ENCODE measurements at regions not wholly inside any gene's neighbourhood (a gene's known extent, or its start where the extent isn't known, plus 50 kb on each side); places are given as distances from the start of the nearest gene placed in this dataset.

DNA sequence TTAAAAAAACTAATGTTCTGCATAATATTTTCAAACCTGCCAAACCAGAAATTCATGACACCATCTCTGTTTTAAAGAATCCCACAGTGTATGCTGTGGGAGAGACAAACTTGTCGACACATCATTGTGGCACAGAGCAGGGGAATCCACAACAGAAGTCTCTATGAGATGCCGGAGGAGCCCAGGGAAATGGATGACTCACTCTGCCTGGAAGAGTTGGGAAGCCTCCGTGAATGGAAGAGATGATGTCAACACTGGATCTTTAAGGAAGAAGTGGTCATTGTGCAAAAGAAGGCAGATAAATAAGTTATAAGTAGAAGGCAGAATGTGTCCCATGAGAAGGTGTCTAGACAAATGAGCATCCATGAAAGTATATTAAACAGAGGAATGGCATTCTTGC, 595.1 kb downstream of the RAB28 start:
- no peaks in the 10 kb centered on the region for H3K36me3 ChIP-seq (ENCODE audit: low read depth)

DNA sequence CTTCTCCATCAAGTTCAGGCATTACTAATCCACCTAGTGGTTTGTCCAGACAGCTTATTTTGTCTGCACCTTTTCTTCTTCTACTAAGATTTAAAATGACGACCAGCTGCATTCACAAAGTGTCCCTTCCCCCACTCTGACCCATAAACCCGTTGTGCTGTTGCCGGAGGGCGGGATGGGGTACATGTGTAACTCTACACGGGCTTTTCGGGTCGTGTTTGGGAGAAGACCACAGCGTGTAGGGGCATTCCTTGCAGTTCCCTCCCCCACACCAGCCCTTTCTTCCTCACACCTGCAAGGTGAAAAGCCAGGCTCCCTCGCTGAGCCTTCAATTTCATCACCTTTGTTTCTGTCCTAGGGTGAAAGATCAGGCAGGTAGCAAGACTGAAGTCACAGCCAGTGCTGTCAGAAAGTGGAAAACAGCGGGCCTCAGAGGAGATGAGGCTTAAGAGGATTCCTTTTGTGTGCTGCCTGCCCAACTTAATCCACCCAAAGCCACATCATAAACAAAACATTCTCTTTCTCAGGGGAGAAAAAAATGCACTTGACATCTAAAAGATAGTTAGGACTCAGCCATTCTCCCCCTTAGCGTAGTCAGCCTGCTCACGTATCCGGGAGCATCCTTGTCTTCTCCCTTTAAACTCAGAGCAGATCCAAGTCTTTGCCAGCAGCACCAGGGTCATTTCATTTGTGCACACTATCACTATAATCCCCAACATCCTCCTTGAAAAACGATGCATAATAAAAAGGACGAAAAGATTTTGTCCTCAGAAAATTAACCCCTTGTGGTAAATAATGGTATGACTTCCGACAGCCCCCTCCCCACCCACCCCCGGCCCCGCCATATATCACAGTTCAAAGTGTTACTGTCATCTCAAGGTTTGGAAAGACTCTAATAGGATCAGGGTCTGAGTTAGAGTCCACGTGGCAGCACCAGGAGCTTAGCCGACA, 599.0 kb downstream of the RAB28 start:
- TF ChIP-seq, protein P1, sequence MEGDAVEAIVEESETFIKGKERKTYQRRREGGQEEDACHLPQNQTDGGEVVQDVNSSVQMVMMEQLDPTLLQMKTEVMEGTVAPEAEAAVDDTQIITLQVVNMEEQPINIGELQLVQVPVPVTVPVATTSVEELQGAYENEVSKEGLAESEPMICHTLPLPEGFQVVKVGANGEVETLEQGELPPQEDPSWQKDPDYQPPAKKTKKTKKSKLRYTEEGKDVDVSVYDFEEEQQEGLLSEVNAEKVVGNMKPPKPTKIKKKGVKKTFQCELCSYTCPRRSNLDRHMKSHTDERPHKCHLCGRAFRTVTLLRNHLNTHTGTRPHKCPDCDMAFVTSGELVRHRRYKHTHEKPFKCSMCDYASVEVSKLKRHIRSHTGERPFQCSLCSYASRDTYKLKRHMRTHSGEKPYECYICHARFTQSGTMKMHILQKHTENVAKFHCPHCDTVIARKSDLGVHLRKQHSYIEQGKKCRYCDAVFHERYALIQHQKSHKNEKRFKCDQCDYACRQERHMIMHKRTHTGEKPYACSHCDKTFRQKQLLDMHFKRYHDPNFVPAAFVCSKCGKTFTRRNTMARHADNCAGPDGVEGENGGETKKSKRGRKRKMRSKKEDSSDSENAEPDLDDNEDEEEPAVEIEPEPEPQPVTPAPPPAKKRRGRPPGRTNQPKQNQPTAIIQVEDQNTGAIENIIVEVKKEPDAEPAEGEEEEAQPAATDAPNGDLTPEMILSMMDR (conservative IDR thresholded peaks at IDR 0.05): no peak
- TF ChIP-seq EZH2 (IDR thresholded peaks at IDR 0.05; ENCODE audit: low read depth): no peak
- Histone ChIP-seq H3K36me3 (ENCODE audit: low read depth) (no peaks in the 10 kb centered on the region), H3K4me3 (no peak overlapping the region), H3K9me2 (ENCODE audit: insufficient read depth) (no peaks in the 10 kb centered on the region), H3K4me2 (no peak overlapping the region), H3F3A (ENCODE audit: insufficient read depth, low read depth) (no peaks in the 10 kb centered on the region), H4K20me1 (ENCODE audit: insufficient read depth) (no peaks in the 10 kb centered on the region), H3K9me3 (ENCODE audit: insufficient read depth, low read depth) (no peaks in the 10 kb centered on the region), H3K27ac (no peak overlapping the region), H3K27me3 (ENCODE audit: insufficient read depth, low read depth) (no peaks in the 10 kb centered on the region), H2AFZ (no peak overlapping the region), H3K79me2 (ENCODE audit: low read depth) (no peaks in the 10 kb centered on the region), H3K4me1 (replicated peaks; ENCODE audit: insufficient read depth) (no peaks in the 10 kb centered on the region)
- intact Hi-C loops (cut with micrococcal nuclease; ENCODE audit: unreplicated experiment): no loop called here
- ChIA-PET CTCF (no interaction called here), POLR2A (ENCODE audit: unreplicated experiment) (interaction anchor here (0.7 kb wide), 1 partner anchor 242 kb away, joined by 5 read pairs; no protein-coding TSS in a partner anchor)
- no peak for DNase-seq
- BruUV-seq (replicated peaks): no TSS peak

More for the DNA sequence above, 595.1 kb downstream of the RAB28 start:
- TF ChIP-seq, protein P1 (conservative IDR thresholded peaks at IDR 0.05): no peak
- TF ChIP-seq EZH2 (IDR thresholded peaks at IDR 0.05; ENCODE audit: low read depth): no peak
- no peaks in the 10 kb centered on the region for H3K9me2 ChIP-seq (ENCODE audit: insufficient read depth)
- no peak overlapping the region for H3K4me2 ChIP-seq
- H3K4me1 ChIP-seq (replicated peaks; ENCODE audit: insufficient read depth): no peaks in the 10 kb centered on the region
- H4K20me1 ChIP-seq (ENCODE audit: insufficient read depth): no peaks in the 10 kb centered on the region
- no TSS peak for BruUV-seq (replicated peaks)
- CTCF ChIA-PET: no interaction called here
- H3F3A ChIP-seq (ENCODE audit: insufficient read depth, low read depth): no peaks in the 10 kb centered on the region
- POLR2A ChIA-PET (ENCODE audit: unreplicated experiment): no interaction called here
- H3K4me3 ChIP-seq: no peak overlapping the region
- no peak for DNase-seq
- no peak overlapping the region for H2AFZ ChIP-seq
- no peaks in the 10 kb centered on the region for H3K79me2 ChIP-seq (ENCODE audit: low read depth)
- H3K27ac ChIP-seq: no peak overlapping the region
- intact Hi-C loops (cut with micrococcal nuclease; ENCODE audit: unreplicated experiment): no loop called here
- H3K9me3 ChIP-seq (ENCODE audit: insufficient read depth, low read depth): no peaks in the 10 kb centered on the region
- no peaks in the 10 kb centered on the region for H3K27me3 ChIP-seq (ENCODE audit: insufficient read depth, low read depth)

DNA sequence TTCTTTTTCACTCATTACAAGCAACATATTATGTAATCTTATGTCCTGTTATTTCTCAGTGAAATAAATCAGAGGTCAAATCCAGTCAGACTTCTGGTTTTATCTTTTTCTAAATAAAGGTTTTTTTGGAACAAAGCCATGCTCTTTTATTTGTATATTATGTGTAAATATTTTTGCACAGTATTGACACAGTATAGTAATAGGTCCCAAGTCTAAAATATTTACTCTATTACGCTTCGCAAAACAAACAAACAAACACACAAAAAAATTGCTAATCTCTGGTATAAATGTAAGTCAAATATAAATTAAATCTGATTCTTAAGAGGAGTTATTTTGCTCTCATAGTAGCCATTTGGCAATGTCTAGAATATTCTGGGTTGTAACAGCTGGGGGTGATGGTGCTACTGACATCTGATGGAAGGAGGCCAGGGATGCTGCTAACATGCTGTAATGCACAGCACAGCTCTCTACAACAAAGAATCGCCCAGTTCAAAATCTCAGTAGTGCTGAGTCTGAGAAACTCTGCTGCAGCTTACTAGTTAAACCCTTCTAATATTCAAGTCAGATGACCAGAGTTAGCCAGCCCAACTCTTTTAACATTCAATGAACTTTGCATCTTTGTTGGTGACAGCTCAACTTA, 602.1 kb downstream of the RAB28 start:
- Histone ChIP-seq H3K9me3 (ENCODE audit: insufficient read depth, low read depth) (no peaks in the 10 kb centered on the region), H3K4me2 (no peak overlapping the region), H3K4me1 (replicated peaks; ENCODE audit: insufficient read depth) (no peaks in the 10 kb centered on the region), H3F3A (ENCODE audit: insufficient read depth, low read depth) (no peaks in the 10 kb centered on the region), H3K36me3 (ENCODE audit: low read depth) (no peaks in the 10 kb centered on the region), H2AFZ (no peak overlapping the region), H3K79me2 (ENCODE audit: low read depth) (no peaks in the 10 kb centered on the region), H3K27ac (no peak overlapping the region), H3K27me3 (ENCODE audit: insufficient read depth, low read depth) (no peaks in the 10 kb centered on the region), H3K4me3 (no peak overlapping the region), H4K20me1 (ENCODE audit: insufficient read depth) (no peaks in the 10 kb centered on the region), H3K9me2 (ENCODE audit: insufficient read depth) (no peaks in the 10 kb centered on the region)
- ChIA-PET POLR2A (ENCODE audit: unreplicated experiment) (no interaction called here), CTCF (no interaction called here)
- intact Hi-C loops (cut with micrococcal nuclease; ENCODE audit: unreplicated experiment): no loop called here
- no peak for DNase-seq
- BruUV-seq (replicated peaks): no TSS peak
- TF ChIP-seq, protein P1 (conservative IDR thresholded peaks at IDR 0.05): no peak

Data from PC-9 (cell line).